ENCODE measurements at regions not wholly inside any gene's neighbourhood (a gene's known extent, or its start where the extent isn't known, plus 50 kb on each side); places are given as distances from the start of the nearest gene placed in this dataset.

- Histone ChIP-seq H3K27ac (ENCODE audit: low read depth in 2 of 2, low read length in 1 of 2) (no peak overlapping the region), H3K4me1 (ENCODE audit: control insufficient read depth in 2 of 2, insufficient read depth in 2 of 2, low read length in 1 of 2) (no peaks in the 10 kb centered on the region), H3K4me3 (ENCODE audit: low read depth in 1 of 2, low read length in 2 of 2) (no peak overlapping the region), H3K9me3 (ENCODE audit: control insufficient read depth in 2 of 2, insufficient read depth in 1 of 2, low read depth in 1 of 2, low read length in 1 of 2) (no peaks in the 10 kb centered on the region), H3K36me3 (ENCODE audit: control insufficient read depth in 2 of 2, insufficient read depth in 2 of 2, low read length in 1 of 2) (no peaks in the 10 kb centered on the region), H3K27me3 (ENCODE audit: control insufficient read depth in 1 of 2, insufficient read depth in 2 of 2, low read length in 2 of 2) (no peaks in the 10 kb centered on the region)
- 95% methylated on average over 21 of the region's 21 CpGs for WGBS, 2 donors
Observed at GRCh38 chr3:14343338-14344112, 58.9 kb upstream of the SLC6A6 start.

- H3K36me3 ChIP-seq (ENCODE audit: control insufficient read depth in 2 of 2, insufficient read depth in 2 of 2, low read length in 1 of 2) = no peaks in the 10 kb centered on the region
- H3K4me1 ChIP-seq (ENCODE audit: control insufficient read depth in 2 of 2, insufficient read depth in 2 of 2, low read length in 1 of 2) = no peaks in the 10 kb centered on the region
- 90% methylated on average over 7 of the region's 7 CpGs for WGBS, 2 donors
- no peak overlapping the region for H3K4me3 ChIP-seq (ENCODE audit: low read depth in 1 of 2, low read length in 2 of 2)
- H3K27ac ChIP-seq (ENCODE audit: low read depth in 2 of 2, low read length in 1 of 2) = no peak overlapping the region
- no peaks in the 10 kb centered on the region for H3K27me3 ChIP-seq (ENCODE audit: control insufficient read depth in 1 of 2, insufficient read depth in 2 of 2, low read length in 2 of 2)
- no peaks in the 10 kb centered on the region for H3K9me3 ChIP-seq (ENCODE audit: control insufficient read depth in 2 of 2, insufficient read depth in 1 of 2, low read depth in 1 of 2, low read length in 1 of 2)
Observed at GRCh38 chr3:14344351-14344750, 58.1 kb upstream of the SLC6A6 start.

- WGBS, 2 donors = 75 to 81% methylated on average over 7 of the region's 7 CpGs
- H3K27ac ChIP-seq (ENCODE audit: low read depth in 2 of 2, low read length in 1 of 2) = no peak overlapping the region
- H3K4me3 ChIP-seq (ENCODE audit: low read depth in 1 of 2, low read length in 2 of 2) = no peak overlapping the region
- no peaks in the 10 kb centered on the region for H3K9me3 ChIP-seq (ENCODE audit: control insufficient read depth in 2 of 2, insufficient read depth in 1 of 2, low read depth in 1 of 2, low read length in 1 of 2)
- no peaks in the 10 kb centered on the region for H3K4me1 ChIP-seq (ENCODE audit: control insufficient read depth in 2 of 2, insufficient read depth in 2 of 2, low read length in 1 of 2)
- no peaks in the 10 kb centered on the region for H3K36me3 ChIP-seq (ENCODE audit: control insufficient read depth in 2 of 2, insufficient read depth in 2 of 2, low read length in 1 of 2)
- no peaks in the 10 kb centered on the region for H3K27me3 ChIP-seq (ENCODE audit: control insufficient read depth in 1 of 2, insufficient read depth in 2 of 2, low read length in 2 of 2)
Observed at GRCh38 chr3:14345496-14346150, 56.8 kb upstream of the SLC6A6 start.

DNA sequence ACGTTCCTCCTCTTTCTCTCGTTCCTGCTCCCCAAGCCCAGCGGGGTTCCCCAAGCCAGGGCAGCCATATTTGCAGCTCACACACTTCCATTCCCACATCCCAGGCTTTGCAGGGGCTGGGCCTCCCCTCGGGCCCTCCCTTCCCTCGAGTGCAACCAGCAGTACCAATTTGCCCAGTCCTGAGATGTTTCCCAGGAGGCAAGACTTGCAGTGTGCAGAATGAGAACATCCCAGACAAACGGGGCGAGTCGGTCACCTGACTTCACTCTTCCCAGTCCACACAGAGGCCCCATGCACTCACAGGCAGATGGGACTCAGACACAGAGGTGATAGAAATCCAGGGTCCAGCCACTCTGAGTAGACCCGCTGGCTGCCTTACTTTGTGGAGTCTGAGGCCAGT is 56.2 kb upstream of the SLC6A6 start:
- H3K9me3 ChIP-seq (ENCODE audit: control insufficient read depth in 2 of 2, insufficient read depth in 1 of 2, low read depth in 1 of 2, low read length in 1 of 2) = no peaks in the 10 kb centered on the region
- 78 to 85% methylated on average over 9 of the region's 9 CpGs for WGBS, 2 donors
- H3K4me1 ChIP-seq (ENCODE audit: control insufficient read depth in 2 of 2, insufficient read depth in 2 of 2, low read length in 1 of 2) = no peaks in the 10 kb centered on the region
- H3K4me3 ChIP-seq (ENCODE audit: low read depth in 1 of 2, low read length in 2 of 2) = no peak overlapping the region
- H3K27ac ChIP-seq (ENCODE audit: low read depth in 2 of 2, low read length in 1 of 2) = no peak overlapping the region
- no peaks in the 10 kb centered on the region for H3K27me3 ChIP-seq (ENCODE audit: control insufficient read depth in 1 of 2, insufficient read depth in 2 of 2, low read length in 2 of 2)
- no peaks in the 10 kb centered on the region for H3K36me3 ChIP-seq (ENCODE audit: control insufficient read depth in 2 of 2, insufficient read depth in 2 of 2, low read length in 1 of 2)

- WGBS, 2 donors = 72 to 81% methylated on average over 4 of the region's 4 CpGs
- no peaks in the 10 kb centered on the region for H3K36me3 ChIP-seq (ENCODE audit: control insufficient read depth in 2 of 2, insufficient read depth in 2 of 2, low read length in 1 of 2)
Observed at GRCh38 chr3:14346642-14347041, 55.8 kb upstream of the SLC6A6 start.

DNA sequence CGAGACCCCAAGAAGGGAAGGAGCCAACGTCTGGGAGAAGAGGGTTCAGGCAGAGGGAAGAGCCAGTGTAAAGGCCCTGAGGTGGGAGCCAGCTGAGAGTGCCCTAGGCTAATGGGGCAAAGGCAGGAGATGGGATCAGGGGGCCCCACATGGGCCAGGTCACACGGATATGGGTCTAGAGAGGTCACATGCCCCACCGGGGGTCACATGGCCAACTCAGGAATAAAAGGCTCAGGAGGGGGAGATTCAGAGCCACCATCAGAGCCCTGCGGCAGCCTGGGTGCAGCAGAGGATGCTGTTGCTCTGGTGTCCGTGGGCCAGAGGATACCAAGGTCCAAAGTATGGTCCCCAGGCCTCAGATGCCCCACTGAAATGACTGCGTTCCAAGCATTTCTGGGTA is 55.3 kb upstream of the SLC6A6 start:
- no peaks in the 10 kb centered on the region for H3K36me3 ChIP-seq (ENCODE audit: control insufficient read depth in 2 of 2, insufficient read depth in 2 of 2, low read length in 1 of 2)
- peaks cover 0 to 2% of the 10 kb centered on the region in 2 donors for H3K9me3 ChIP-seq (ENCODE audit: control insufficient read depth in 2 of 2, insufficient read depth in 1 of 2, low read depth in 1 of 2, low read length in 1 of 2)
- H3K4me1 ChIP-seq (ENCODE audit: control insufficient read depth in 2 of 2, insufficient read depth in 2 of 2, low read length in 1 of 2) = peaks cover 0 to 2% of the 10 kb centered on the region in 2 donors
- no peaks in the 10 kb centered on the region for H3K27me3 ChIP-seq (ENCODE audit: control insufficient read depth in 1 of 2, insufficient read depth in 2 of 2, low read length in 2 of 2)
- WGBS, 2 donors = 84 to 90% methylated on average over 7 of the region's 7 CpGs
- no peak overlapping the region for H3K4me3 ChIP-seq (ENCODE audit: low read depth in 1 of 2, low read length in 2 of 2)
- H3K27ac ChIP-seq (ENCODE audit: low read depth in 2 of 2, low read length in 1 of 2) = no peak overlapping the region

More at GRCh38 chr3:14346642-14347041, 55.8 kb upstream of the SLC6A6 start:
- Histone ChIP-seq H3K4me3 (ENCODE audit: low read depth in 1 of 2, low read length in 2 of 2) (no peak overlapping the region), H3K4me1 (ENCODE audit: control insufficient read depth in 2 of 2, insufficient read depth in 2 of 2, low read length in 1 of 2) (no peaks in the 10 kb centered on the region), H3K27me3 (ENCODE audit: control insufficient read depth in 1 of 2, insufficient read depth in 2 of 2, low read length in 2 of 2) (no peaks in the 10 kb centered on the region), H3K27ac (ENCODE audit: low read depth in 2 of 2, low read length in 1 of 2) (no peak overlapping the region), H3K9me3 (ENCODE audit: control insufficient read depth in 2 of 2, insufficient read depth in 1 of 2, low read depth in 1 of 2, low read length in 1 of 2) (no peaks in the 10 kb centered on the region)

DNA sequence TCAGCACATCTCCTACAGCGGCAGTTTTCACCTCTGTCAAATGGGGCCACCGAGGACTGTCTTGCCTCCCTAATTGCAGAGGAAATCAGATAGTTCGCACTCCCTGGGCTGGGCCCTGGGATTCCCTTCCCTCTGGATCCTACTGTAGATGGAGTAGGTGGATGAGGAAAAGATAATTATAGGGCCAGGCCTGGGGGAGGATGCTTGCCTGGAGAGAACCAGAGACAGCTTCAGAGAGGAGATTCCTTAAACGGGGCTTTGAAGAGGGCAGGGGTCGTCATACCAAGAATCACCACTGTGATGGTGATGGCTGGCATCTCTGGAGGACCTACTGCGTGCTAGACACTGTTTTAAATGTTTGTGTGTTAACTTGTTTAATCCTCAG is 50.8 kb upstream of the SLC6A6 start:
- no peaks in the 10 kb centered on the region for H3K27me3 ChIP-seq (ENCODE audit: control insufficient read depth in 1 of 2, insufficient read depth in 2 of 2, low read length in 2 of 2)
- no peaks in the 10 kb centered on the region for H3K36me3 ChIP-seq (ENCODE audit: control insufficient read depth in 2 of 2, insufficient read depth in 2 of 2, low read length in 1 of 2)
- no peak overlapping the region for H3K27ac ChIP-seq (ENCODE audit: low read depth in 2 of 2, low read length in 1 of 2)
- H3K4me3 ChIP-seq (ENCODE audit: low read depth in 1 of 2, low read length in 2 of 2) = no peak overlapping the region
- H3K4me1 ChIP-seq (ENCODE audit: control insufficient read depth in 2 of 2, insufficient read depth in 2 of 2, low read length in 1 of 2) = peaks cover 0 to 3% of the 10 kb centered on the region in 2 donors
- peaks cover 0 to 4% of the 10 kb centered on the region in 2 donors for H3K9me3 ChIP-seq (ENCODE audit: control insufficient read depth in 2 of 2, insufficient read depth in 1 of 2, low read depth in 1 of 2, low read length in 1 of 2)
- 78 to 84% methylated on average over 6 of the region's 6 CpGs for WGBS, 2 donors

DNA sequence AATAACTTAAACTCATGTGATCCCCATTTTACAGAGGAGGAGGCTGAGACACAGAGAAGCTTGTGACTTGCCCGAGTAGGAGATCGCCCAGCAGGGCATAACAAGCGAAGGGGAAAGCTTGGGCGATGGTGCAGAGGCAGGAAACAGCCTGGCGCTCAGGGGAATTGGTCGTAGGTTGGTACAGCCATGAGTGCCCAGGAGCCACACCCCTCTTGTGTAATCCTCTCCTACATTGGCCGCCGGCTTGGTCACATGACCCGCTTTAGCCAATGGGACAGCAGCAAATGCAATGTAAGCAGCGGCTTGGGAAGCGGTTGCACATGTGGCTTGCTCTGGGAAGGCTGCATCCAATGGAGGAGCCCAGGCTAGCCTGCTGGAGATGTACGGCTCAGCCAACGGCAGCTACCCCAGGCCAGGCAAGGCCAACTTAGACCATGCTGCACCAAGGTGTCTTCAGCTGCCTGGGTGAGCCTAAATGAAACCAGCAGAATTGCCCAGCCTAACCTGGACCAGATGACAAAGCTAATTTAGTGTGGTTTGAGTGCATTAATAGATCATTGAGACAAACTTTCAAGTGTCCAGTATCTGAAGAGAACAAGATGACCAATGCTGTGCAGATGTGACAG is 50.3 kb upstream of the SLC6A6 start:
- H3K9me3 ChIP-seq (ENCODE audit: control insufficient read depth in 2 of 2, insufficient read depth in 1 of 2, low read depth in 1 of 2, low read length in 1 of 2) = peaks cover 0 to 4% of the 10 kb centered on the region in 2 donors
- no peak overlapping the region for H3K4me3 ChIP-seq (ENCODE audit: low read depth in 1 of 2, low read length in 2 of 2)
- 76 to 94% methylated on average over 13 of the region's 13 CpGs for WGBS, 2 donors
- no peak overlapping the region for H3K27ac ChIP-seq (ENCODE audit: low read depth in 2 of 2, low read length in 1 of 2)
- H3K27me3 ChIP-seq (ENCODE audit: control insufficient read depth in 1 of 2, insufficient read depth in 2 of 2, low read length in 2 of 2) = no peaks in the 10 kb centered on the region
- peaks cover 0 to 3% of the 10 kb centered on the region in 2 donors for H3K4me1 ChIP-seq (ENCODE audit: control insufficient read depth in 2 of 2, insufficient read depth in 2 of 2, low read length in 1 of 2)
- H3K36me3 ChIP-seq (ENCODE audit: control insufficient read depth in 2 of 2, insufficient read depth in 2 of 2, low read length in 1 of 2) = no peaks in the 10 kb centered on the region
